Adipocyte (in vitro differentiated cells): ENCODE measurements at regions not wholly inside any gene's neighbourhood (a gene's known extent, or its start where the extent isn't known, plus 50 kb on each side); places are given as distances from the start of the nearest gene placed in this dataset.
A peak's percentile ranks its signal among the peaks of the same experiment; 100 is the strongest.
"Not testable (repeated sequence)": the region's sequence is repeated elsewhere in the genome, so short reads cannot be mapped to it uniquely, and the experiment has no call there.

Source experiments
- DNase-seq: peaks from one replicate; pipeline ENCODE4 v3.0.0-alpha.2; 2015; ENCODE audit warnings: low read depth
- H3K27me3 ChIP-seq: replicated peaks from 2 replicates; pipeline ENCODE4 v1.7.0; 2013; ENCODE audit warnings: mild to moderate bottlenecking, low read length, moderate library complexity; ENCODE audit not compliant: control insufficient read depth, insufficient read depth
- H3K36me3 ChIP-seq: 2 replicates; pipeline ENCODE4 v1.7.0; 2013; ENCODE audit warnings: low read length, mild to moderate bottlenecking, moderate library complexity; ENCODE audit not compliant: control insufficient read depth, insufficient read depth, severe bottlenecking
- H3K4me1 ChIP-seq: 2 replicates; pipeline ENCODE4 v1.7.0; 2013; ENCODE audit warnings: mild to moderate bottlenecking, low read length, moderate library complexity; ENCODE audit not compliant: control insufficient read depth, insufficient read depth
- H3K4me3 ChIP-seq: 2 replicates; pipeline ENCODE4 v1.7.0; 2013; ENCODE audit warnings: mild to moderate bottlenecking, low read length, moderate library complexity
- H3K9ac ChIP-seq: 2 replicates; pipeline ENCODE4 v1.7.0; 2013; ENCODE audit warnings: mild to moderate bottlenecking, low read length, moderate library complexity
- H3K9me3 ChIP-seq: 2 replicates; pipeline ENCODE4 v1.7.0; 2013; ENCODE audit warnings: mild to moderate bottlenecking, low read length, moderate library complexity; ENCODE audit not compliant: control insufficient read depth

DNA sequence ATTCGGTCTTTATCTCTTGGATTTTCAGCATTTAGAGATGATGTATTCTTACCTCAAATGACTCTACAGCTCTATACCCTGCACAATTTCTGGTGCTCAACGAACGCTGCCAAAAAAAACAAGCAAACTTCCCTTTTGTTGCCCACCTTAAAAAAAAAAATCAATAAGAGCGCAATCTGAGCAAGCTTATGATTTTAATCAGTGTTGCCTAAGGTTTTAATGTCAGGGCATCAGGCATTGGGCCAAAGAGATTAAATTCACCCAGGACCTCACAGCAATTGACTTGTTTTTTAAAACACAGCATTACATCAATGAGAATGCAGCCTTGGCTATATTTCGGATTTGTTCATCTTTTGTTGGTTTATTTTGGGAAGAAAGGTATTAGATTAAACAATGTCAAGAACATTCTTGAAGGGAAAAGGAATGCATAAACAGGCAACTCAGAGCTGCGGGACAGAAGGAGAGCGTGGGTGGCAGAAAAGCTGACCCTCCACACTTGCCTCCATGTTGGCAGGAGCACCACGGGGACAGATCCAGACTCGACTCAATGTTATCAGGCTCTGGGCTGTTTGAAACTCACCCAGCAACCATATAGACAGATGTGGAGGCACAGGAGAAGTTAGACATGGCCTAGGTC, 127.5 kb upstream of the DAPK1 start:
- peak; percentile 15 for DNase-seq
- Histone ChIP-seq H3K4me1 (peaks cover 1% of the 10 kb centered on the region), H3K4me3 (no peak overlapping the region), H3K27me3 (no peaks in the 10 kb centered on the region), H3K9ac (no peak overlapping the region), H3K9me3 (peaks cover 12% of the 10 kb centered on the region), H3K36me3 (no peaks in the 10 kb centered on the region)

DNA sequence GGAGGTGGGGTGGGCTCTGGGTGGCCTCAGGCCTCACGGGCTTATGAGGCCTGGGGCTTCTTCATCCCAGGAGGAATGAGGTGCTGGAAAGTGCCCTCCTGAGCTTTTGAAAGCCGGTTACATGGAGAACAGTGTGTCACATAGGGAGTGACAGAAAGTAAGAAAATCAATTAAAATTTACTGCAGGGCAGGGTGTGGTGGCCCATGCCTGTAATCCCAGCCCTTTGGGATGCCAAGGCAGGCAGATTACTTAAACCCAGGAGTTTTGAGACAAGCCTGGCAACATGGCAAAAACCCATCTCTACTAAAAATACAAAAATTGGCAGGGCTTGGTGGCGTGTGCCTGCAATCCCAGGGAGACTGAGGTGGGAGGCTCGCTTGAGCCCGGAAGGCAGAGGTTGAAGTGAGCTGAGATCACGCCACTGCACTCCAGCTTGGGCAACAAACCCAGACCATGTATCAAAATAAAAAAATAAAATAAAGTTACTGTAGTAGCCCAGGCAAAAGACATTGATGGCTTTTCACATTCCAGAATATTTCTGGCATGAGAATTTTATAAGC, 125.8 kb upstream of the DAPK1 start:
- no peak overlapping the region for H3K9ac ChIP-seq
- peaks cover 12% of the 10 kb centered on the region for H3K9me3 ChIP-seq
- no peaks in the 10 kb centered on the region for H3K27me3 ChIP-seq
- DNase-seq = no peak
- H3K4me3 ChIP-seq = no peak overlapping the region
- H3K36me3 ChIP-seq = no peaks in the 10 kb centered on the region
- peaks cover 12% of the 10 kb centered on the region for H3K4me1 ChIP-seq

DNA sequence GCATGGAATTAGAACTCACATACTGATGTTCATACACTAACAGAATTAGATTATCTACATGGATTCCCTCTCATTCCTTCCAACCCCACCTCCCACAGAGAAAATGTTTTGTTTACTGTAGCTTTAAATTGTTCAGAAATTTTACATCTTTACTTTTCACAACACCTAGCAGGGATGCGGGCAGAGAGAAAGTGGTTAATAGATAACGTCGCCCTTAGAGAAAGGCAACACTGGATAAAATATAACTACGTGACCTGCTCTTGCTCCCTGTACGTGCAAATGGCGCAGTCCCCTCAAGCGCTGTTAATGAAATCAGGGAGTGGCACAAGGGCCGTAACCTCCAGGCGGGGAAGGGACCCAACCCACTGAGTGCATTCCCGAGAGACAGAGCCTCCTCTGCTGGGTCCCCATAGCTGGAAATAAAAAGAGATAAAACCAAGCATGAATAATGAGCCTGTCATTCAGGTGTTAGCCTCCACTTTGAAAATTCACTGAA, 125.3 kb upstream of the DAPK1 start:
- peaks cover 8% of the 10 kb centered on the region for H3K9me3 ChIP-seq
- H3K9ac ChIP-seq = no peak overlapping the region
- no peaks in the 10 kb centered on the region for H3K36me3 ChIP-seq
- no peak for DNase-seq
- H3K4me1 ChIP-seq = peaks cover 12% of the 10 kb centered on the region
- H3K27me3 ChIP-seq = no peaks in the 10 kb centered on the region
- no peak overlapping the region for H3K4me3 ChIP-seq

DNA sequence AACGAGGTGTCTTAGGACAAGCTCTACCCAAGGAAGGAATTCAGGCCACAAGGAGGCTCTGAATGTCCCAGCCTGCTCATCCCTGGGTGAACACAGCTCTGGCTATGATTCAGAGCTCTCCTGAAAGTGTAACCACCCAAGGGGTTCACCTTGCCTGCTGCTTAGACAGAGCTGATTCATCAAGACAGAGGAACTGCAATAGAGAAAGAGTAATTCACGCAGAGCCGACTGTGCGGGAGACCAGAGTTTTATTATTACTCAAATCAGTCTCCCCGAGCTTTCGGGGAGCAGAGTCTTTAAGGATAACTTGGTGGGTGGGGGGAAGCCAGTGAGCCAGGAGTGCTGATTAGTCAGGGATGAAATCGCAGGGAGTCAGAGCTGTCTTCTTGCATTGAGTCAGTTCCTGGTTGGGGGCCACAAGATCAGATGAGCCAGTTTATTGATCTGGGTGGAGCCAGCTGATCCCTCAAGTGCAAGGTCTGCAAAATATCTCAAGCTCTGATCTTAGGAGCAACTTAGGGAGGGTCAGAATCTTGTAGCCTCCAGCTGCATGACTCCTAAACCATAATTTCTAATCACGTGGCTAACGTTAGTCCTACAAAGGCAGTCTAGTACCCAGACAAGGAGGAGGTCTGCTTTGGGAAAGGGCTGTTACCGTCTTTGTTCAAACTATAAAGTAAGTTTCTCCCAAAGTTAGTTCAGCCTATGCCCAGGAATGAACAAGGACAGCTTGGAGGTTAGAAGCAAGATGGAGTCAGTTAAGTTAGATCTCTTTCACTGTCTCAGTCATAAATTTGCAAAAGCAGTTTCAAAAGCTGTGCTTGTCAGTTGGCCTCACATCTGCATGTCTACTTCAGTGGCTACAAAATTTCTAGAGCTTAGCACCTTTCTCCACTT, 123.4 kb upstream of the DAPK1 start:
- H3K36me3 ChIP-seq, H3K9ac ChIP-seq, H3K27me3 ChIP-seq, H3K4me3 ChIP-seq, H3K9me3 ChIP-seq: not testable (repeated sequence)
- peaks cover 12% of the 10 kb centered on the region for H3K4me1 ChIP-seq
- peak; percentile 18 for DNase-seq

DNA sequence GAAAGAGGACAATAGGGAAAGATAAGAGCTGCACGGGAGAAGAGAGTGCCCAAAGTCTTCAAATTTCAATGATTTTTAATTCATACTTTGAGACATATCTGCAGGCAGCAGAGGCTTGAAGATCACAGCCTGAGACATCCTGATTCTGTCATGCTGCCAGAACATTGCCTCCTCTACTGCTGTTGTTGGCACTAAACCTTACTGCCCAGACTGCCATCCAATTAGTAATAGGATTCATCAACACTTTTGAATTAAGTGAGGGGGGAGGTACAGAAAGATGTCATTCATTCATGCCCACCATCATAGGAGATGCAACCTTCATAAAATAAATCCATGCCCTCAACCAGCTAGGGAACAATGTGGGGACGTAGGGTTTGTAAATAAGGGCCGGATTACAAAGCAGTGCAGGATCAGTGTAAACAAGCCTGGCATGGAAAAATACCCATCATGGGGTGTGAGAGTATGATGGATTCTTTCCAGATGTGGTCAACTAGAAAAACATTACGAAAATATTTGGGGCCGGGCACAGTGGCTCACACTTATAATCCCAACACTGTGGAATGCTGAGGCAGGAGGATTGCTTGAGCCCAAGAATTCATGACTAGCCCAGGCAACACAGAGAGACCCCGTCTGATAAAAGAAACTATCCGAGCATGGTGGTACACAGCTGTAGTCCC, 122.1 kb upstream of the DAPK1 start:
- Histone ChIP-seq H3K9ac (no peak overlapping the region), H3K4me3 (no peak overlapping the region), H3K9me3 (no peaks in the 10 kb centered on the region), H3K4me1 (peaks cover 12% of the 10 kb centered on the region), H3K27me3 (no peaks in the 10 kb centered on the region), H3K36me3 (no peaks in the 10 kb centered on the region)
- DNase-seq = peak; percentile 89

DNA sequence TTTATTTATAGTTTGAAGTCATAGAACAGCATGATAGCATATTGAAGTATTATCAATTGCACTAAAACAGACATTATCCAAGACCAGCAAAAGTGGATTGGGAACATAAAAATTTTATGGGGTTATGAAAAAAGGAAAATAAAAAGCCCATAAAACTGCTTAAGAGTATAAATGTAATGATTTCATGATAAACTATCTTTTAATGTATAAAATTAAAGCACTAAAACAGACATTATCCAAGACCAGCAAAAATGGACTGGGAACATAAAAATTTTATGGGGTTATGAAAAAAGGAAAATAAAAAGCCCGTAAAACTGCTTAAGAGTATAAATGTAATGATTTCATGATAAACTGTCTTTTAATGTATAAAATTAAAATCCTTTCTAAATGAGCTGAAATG, 119.0 kb upstream of the DAPK1 start:
- Histone ChIP-seq H3K36me3 (no peaks in the 10 kb centered on the region), H3K9ac (no peak overlapping the region), H3K27me3 (no peaks in the 10 kb centered on the region), H3K9me3 (no peaks in the 10 kb centered on the region), H3K4me1 (peaks cover 34% of the 10 kb centered on the region), H3K4me3 (no peak overlapping the region)
- DNase-seq = no peak

DNA sequence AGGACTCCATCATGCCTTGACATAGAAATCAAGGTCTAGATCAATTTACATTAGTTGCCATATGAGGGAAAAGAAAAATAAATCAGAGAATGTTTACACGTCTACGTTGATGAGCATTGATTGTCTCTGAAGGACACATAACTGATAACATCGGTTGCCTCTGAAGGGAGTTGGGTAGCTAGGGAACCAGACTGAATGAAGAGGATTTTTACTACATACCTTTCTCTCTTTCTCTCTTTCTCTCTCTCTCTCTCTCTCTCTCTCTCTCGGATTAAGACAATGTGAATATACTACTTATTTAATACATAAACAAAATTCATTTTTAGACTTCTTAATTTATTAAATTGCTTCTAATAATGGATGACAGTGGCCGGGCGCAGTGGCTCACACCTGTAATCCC, 118.4 kb upstream of the DAPK1 start:
- H3K36me3 ChIP-seq = no peaks in the 10 kb centered on the region
- DNase-seq = no peak
- no peak overlapping the region for H3K9ac ChIP-seq
- H3K27me3 ChIP-seq = no peaks in the 10 kb centered on the region
- H3K4me3 ChIP-seq = no peak overlapping the region
- H3K9me3 ChIP-seq = no peaks in the 10 kb centered on the region
- peaks cover 38% of the 10 kb centered on the region for H3K4me1 ChIP-seq

DNA sequence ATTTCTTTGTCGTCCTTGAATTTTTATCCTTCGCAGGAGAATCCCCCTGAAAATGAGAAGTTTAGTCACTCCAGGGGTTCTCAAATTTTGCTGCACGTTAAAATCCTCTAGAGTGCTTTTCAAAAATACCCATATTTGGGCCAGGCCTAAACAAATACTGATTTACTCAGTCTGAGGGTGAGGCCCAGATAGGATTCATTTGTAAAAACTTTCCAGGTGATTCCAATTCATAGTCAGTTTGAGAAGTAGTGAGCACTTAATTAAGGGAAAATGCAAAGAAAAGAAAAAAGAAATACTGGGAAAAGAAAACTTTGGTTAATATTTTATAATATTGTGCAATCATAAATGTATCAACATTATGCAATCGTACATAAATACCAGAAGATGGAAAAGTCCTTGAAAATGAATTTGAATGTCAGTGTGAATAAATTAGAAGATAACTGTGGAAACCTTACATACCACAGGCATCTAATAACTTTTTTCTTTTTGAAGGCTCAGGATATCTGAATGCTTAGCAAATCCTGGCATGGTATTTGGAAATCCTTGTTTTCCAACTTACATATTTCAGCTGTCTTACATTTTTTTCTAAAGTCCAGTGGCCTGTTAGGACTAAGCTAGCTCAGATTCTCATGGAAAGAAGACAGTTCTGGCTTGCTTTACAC, 116.5 kb upstream of the DAPK1 start:
- peak; percentile 92 for DNase-seq
- Histone ChIP-seq H3K9ac (peak overlapping the region; percentile 61), H3K4me1 (peaks cover 27% of the 10 kb centered on the region)

DNA sequence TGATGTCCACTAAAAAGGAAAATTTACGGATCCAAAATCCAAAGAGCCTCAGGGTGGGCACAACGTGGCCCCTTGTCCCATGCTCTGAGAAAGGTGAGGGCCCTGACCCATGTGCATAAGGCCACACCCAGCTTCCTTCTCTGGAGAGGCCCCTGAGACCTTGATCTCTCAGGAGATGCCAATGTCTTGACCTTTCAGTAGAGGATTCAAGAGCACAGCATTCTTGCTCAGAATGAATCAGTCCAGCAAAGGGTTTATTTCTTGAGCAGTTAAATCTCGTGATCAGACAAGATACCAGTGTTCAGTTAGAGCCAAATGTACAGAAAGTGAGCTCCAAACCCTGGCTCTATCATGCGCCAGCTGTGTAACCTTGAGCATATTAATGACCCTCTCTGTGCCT, 115.9 kb upstream of the DAPK1 start:
- no peaks in the 10 kb centered on the region for H3K27me3 ChIP-seq
- H3K9ac ChIP-seq = peak overlapping the region; percentile 61
- peak overlapping the region; percentile 44 for H3K4me3 ChIP-seq
- no peaks in the 10 kb centered on the region for H3K36me3 ChIP-seq
- H3K9me3 ChIP-seq = no peaks in the 10 kb centered on the region
- peak; percentile 50 for DNase-seq
- H3K4me1 ChIP-seq = peaks cover 27% of the 10 kb centered on the region

More for the DNA sequence above, 116.5 kb upstream of the DAPK1 start:
- H3K9me3 ChIP-seq = no peaks in the 10 kb centered on the region
- H3K27me3 ChIP-seq = no peaks in the 10 kb centered on the region
- H3K36me3 ChIP-seq = no peaks in the 10 kb centered on the region
- H3K4me3 ChIP-seq = no peak overlapping the region

DNA sequence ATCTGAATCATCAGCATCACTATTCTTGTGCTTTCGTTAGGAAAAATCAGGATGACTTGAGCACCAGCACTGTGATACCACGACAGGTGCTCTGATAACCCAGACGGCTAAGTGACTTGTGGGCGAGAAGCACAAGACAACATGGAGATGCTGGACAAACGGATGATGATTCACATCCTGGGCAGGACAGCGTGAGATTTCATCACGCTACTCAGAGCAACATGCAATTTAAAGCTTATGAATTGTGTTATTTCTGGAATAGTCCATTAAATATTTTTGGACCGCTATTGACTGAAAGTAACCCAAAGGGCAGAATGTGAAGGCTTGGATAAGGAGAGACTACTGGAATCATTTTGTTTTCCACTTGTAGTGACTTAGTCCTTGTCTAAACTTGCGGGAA, 114.8 kb upstream of the DAPK1 start:
- no peaks in the 10 kb centered on the region for H3K9me3 ChIP-seq
- H3K36me3 ChIP-seq = no peaks in the 10 kb centered on the region
- peaks cover 27% of the 10 kb centered on the region for H3K4me1 ChIP-seq
- DNase-seq = peak; percentile 21
- H3K4me3 ChIP-seq = peak overlapping the region; percentile 43
- no peak overlapping the region for H3K9ac ChIP-seq
- H3K27me3 ChIP-seq = no peaks in the 10 kb centered on the region
